ENCODE measurements at regions not wholly inside any gene's neighbourhood (a gene's known extent, or its start where the extent isn't known, plus 50 kb on each side); places are given as distances from the start of the nearest gene placed in this dataset.

DNA sequence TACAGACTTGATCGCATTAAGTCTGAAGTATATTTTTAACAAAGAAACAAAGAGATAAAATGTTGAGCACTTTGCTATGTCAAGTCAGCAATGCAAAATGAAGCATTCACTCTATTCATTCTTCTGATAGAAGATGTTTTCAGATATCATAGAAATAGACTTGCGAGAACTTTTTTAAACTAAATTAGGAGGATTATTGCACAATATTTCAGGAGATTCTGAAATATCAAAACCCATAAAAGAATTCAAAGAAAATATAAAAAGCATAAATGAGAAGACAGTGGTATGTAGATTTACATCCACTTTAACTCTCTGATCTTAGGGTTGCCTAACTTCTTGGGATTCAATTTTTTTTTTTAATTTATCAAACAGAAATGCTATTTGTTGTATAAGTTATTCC lies 81.1 kb upstream of the PABPC4L start:
- no peaks in the 10 kb centered on the region for H3K36me3 ChIP-seq (ENCODE audit: control insufficient read depth in 1 of 2, insufficient read depth in 2 of 2, low read length in 2 of 2)
- ChIA-PET POLR2A (no interaction called here), CTCF (no interaction called here), RAD21 (ENCODE audit: low non-redundant PET in 1 of 2, low total read pairs in 2 of 2, uncharacterized antibody in 2 of 2, unreplicated experiment in 2 of 2) (no interaction called here)
- no peak overlapping the region for H3K4me2 ChIP-seq (ENCODE audit: low read length)
- H3K9me3 ChIP-seq (ENCODE audit: control insufficient read depth in 1 of 2, insufficient read depth in 1 of 2, low read depth in 1 of 2, low read length in 2 of 2): no peaks in the 10 kb centered on the region
- no peaks in the 10 kb centered on the region for H4K20me1 ChIP-seq (ENCODE audit: insufficient read depth)
- TF ChIP-seq FOSL1 (IDR thresholded peaks at IDR 0.05; ENCODE audit: low read depth): no peak
- no peak for TF ChIP-seq EZH2phosphoT487 (IDR thresholded peaks at IDR 0.05; ENCODE audit: borderline replicate concordance)
- TF ChIP-seq SP1 (IDR thresholded peaks at IDR 0.05; ENCODE audit: low read depth): no peak
- TF ChIP-seq ZNF274 (IDR thresholded peaks at IDR 0.05; ENCODE audit: low read depth, low read length): no peak
- no peak for TF ChIP-seq SIN3A (IDR thresholded peaks at IDR 0.05; ENCODE audit: low read depth)
- TF ChIP-seq JUND (IDR thresholded peaks at IDR 0.05): no peak
- TF ChIP-seq, protein P1, sequence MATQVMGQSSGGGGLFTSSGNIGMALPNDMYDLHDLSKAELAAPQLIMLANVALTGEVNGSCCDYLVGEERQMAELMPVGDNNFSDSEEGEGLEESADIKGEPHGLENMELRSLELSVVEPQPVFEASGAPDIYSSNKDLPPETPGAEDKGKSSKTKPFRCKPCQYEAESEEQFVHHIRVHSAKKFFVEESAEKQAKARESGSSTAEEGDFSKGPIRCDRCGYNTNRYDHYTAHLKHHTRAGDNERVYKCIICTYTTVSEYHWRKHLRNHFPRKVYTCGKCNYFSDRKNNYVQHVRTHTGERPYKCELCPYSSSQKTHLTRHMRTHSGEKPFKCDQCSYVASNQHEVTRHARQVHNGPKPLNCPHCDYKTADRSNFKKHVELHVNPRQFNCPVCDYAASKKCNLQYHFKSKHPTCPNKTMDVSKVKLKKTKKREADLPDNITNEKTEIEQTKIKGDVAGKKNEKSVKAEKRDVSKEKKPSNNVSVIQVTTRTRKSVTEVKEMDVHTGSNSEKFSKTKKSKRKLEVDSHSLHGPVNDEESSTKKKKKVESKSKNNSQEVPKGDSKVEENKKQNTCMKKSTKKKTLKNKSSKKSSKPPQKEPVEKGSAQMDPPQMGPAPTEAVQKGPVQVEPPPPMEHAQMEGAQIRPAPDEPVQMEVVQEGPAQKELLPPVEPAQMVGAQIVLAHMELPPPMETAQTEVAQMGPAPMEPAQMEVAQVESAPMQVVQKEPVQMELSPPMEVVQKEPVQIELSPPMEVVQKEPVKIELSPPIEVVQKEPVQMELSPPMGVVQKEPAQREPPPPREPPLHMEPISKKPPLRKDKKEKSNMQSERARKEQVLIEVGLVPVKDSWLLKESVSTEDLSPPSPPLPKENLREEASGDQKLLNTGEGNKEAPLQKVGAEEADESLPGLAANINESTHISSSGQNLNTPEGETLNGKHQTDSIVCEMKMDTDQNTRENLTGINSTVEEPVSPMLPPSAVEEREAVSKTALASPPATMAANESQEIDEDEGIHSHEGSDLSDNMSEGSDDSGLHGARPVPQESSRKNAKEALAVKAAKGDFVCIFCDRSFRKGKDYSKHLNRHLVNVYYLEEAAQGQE (IDR thresholded peaks at IDR 0.05; ENCODE audit: low read depth): no peak
- TF ChIP-seq EZH2 (IDR thresholded peaks at IDR 0.05): no peak
- TF ChIP-seq CEBPB (IDR thresholded peaks at IDR 0.05; ENCODE audit: low read depth): no peak
- TF ChIP-seq EGR1 (IDR thresholded peaks at IDR 0.05; ENCODE audit: low read depth): no peak
- TF ChIP-seq, protein P2, sequence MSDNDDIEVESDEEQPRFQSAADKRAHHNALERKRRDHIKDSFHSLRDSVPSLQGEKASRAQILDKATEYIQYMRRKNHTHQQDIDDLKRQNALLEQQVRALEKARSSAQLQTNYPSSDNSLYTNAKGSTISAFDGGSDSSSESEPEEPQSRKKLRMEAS (IDR thresholded peaks at IDR 0.05): no peak
- TF ChIP-seq CBX3 (IDR thresholded peaks at IDR 0.05; ENCODE audit: low read depth): no peak
- TF ChIP-seq, protein P3, sequence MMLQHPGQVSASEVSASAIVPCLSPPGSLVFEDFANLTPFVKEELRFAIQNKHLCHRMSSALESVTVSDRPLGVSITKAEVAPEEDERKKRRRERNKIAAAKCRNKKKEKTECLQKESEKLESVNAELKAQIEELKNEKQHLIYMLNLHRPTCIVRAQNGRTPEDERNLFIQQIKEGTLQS (IDR thresholded peaks at IDR 0.05): no peak
- no peak for TF ChIP-seq POLR2AphosphoS5 (IDR thresholded peaks at IDR 0.05; ENCODE audit: low read depth, low read length)
- no peak for TF ChIP-seq POLR2A (IDR thresholded peaks at IDR 0.05; ENCODE audit: borderline replicate concordance, extremely low read depth, insufficient read depth, insufficient read length)
- TF ChIP-seq SRF (IDR thresholded peaks at IDR 0.05; ENCODE audit: low read depth): no peak
- BruUV-seq (replicated peaks): no TSS peak
- no peaks in the 10 kb centered on the region for H3K79me2 ChIP-seq (ENCODE audit: insufficient read depth, low read length)
- no peak overlapping the region for H3K9ac ChIP-seq (ENCODE audit: low read length)
- no peak overlapping the region for H3K27ac ChIP-seq (ENCODE audit: low read depth, low read length)
- DNase-seq (ENCODE audit: low read depth, low spot score) (no peak), ATAC-seq (no peak)
- H2AFZ ChIP-seq (ENCODE audit: low read depth, low read length, poor library complexity, severe bottlenecking): no peak overlapping the region
- H3K9me2 ChIP-seq (ENCODE audit: insufficient read depth): no peaks in the 10 kb centered on the region
- intact Hi-C loops (cut with micrococcal nuclease): no loop called here
- H3K4me3 ChIP-seq (replicated peaks in 1 of 2; ENCODE audit: low read depth in 1 of 2, low read length in 2 of 2): no peak overlapping the region
- no peaks in the 10 kb centered on the region for H3K27me3 ChIP-seq (ENCODE audit: insufficient read depth, low read length)
- no peaks in the 10 kb centered on the region for H3K4me1 ChIP-seq (ENCODE audit: control insufficient read depth in 1 of 2, insufficient read depth in 2 of 2, low read length in 2 of 2)

Data from HCT116 (cell line).